ENCODE measurements at regions not wholly inside any gene's neighbourhood (a gene's known extent, or its start where the extent isn't known, plus 50 kb on each side); places are given as distances from the start of the nearest gene placed in this dataset.

DNA sequence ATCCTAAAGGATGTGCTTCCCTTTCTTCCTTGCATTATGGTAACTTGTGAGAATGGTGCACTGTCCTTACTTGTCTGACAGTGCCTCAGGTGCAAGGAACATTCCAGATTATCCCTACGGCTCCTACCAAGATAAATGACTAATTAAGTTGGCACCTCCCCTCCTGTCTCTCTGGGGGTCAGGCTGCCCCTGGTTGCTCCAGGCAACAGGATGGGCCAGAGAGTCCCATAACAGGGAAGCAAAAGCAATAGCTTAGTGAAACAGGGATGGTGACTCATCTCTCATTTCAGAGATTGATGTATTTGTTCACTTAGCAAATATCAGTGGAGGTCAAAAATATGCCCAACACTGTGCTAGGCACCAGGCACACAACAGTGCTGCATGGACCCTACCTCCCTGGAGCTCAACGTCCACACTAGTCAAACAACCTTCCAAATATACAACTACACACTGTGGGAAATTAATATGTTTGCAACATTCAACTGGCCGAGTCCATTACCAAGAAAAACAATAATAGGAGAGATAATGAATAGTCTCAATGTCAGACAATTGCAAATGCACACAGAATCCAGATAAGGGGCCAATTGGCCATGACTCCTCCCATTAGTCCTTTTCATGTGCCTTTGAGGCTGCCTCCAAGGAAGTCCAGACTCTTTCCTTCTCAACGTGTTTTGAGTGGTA lies 249.0 kb downstream of the TLE3 start:
- TF ChIP-seq EZH2 (optimal IDR thresholded peaks at IDR 0.05; ENCODE audit: low read depth, low read length), result no peak
- TF ChIP-seq, protein P1, sequence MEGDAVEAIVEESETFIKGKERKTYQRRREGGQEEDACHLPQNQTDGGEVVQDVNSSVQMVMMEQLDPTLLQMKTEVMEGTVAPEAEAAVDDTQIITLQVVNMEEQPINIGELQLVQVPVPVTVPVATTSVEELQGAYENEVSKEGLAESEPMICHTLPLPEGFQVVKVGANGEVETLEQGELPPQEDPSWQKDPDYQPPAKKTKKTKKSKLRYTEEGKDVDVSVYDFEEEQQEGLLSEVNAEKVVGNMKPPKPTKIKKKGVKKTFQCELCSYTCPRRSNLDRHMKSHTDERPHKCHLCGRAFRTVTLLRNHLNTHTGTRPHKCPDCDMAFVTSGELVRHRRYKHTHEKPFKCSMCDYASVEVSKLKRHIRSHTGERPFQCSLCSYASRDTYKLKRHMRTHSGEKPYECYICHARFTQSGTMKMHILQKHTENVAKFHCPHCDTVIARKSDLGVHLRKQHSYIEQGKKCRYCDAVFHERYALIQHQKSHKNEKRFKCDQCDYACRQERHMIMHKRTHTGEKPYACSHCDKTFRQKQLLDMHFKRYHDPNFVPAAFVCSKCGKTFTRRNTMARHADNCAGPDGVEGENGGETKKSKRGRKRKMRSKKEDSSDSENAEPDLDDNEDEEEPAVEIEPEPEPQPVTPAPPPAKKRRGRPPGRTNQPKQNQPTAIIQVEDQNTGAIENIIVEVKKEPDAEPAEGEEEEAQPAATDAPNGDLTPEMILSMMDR (IDR thresholded peaks at IDR 0.05; ENCODE audit: low read length), result no peak

All from MM.1S (cell line).